ENCODE measurements at regions not wholly inside any gene's neighbourhood (a gene's known extent, or its start where the extent isn't known, plus 50 kb on each side); places are given as distances from the start of the nearest gene placed in this dataset.

DNA sequence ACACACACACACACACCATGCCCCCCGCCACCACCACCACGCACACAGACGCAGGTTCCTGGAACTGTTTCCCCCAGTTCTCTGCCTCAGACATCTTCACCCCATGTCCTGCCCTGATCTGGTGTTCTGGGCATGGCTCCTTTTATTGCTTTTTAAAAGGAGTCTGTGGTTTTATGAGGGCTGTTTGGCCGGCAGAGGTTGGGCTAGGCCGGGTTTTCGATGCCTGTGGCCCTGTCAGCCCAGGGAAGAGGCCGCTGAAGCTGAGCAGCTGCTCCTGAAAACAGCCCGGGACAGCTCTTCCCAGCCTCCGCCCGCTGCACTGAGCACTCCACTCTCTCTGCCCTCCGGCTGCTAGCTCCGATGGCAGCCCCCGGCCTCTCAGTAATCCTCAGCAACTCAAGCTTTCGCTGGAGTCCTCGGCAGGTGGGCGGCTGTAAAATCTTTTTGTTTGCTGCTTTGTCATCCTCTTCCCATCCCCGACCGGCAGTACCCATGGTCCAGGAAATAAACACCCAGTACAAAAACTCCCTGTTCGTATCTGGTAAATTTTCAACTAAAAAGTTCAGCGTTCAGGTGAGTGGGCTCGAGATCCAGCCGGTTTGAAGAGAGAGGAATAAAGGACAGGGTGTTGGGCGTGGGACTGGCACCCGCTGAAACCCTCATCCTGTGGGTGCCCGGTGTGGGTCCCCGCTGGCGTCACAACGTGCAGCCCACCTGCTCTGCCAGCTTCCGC, 103.0 kb upstream of the ERCC6L2 start:
- Histone ChIP-seq H3K4me2 (ENCODE audit: low read length) (no peak overlapping the region), H3K27me3 (ENCODE audit: insufficient read depth, low read length) (no peaks in the 10 kb centered on the region), H3K79me2 (ENCODE audit: insufficient read depth, low read length) (no peaks in the 10 kb centered on the region), H3K27ac (ENCODE audit: low read depth, low read length) (no peak overlapping the region), H2AFZ (ENCODE audit: low read depth, low read length, poor library complexity, severe bottlenecking) (no peak overlapping the region), H3K9me3 (ENCODE audit: control insufficient read depth in 1 of 2, insufficient read depth in 1 of 2, low read depth in 1 of 2, low read length in 2 of 2) (no peaks in the 10 kb centered on the region), H3K36me3 (ENCODE audit: control insufficient read depth in 1 of 2, insufficient read depth in 2 of 2, low read length in 2 of 2) (no peaks in the 10 kb centered on the region), H3K9ac (ENCODE audit: low read length) (no peak overlapping the region), H3K9me2 (ENCODE audit: insufficient read depth) (no peaks in the 10 kb centered on the region), H3K4me1 (ENCODE audit: control insufficient read depth in 1 of 2, insufficient read depth in 2 of 2, low read length in 2 of 2) (no peaks in the 10 kb centered on the region), H3K4me3 (replicated peaks in 1 of 2; ENCODE audit: low read depth in 1 of 2, low read length in 2 of 2) (no peak overlapping the region), H4K20me1 (ENCODE audit: insufficient read depth) (no peaks in the 10 kb centered on the region)
- no TSS peak for BruUV-seq (replicated peaks)
- ChIA-PET CTCF (no interaction called here), POLR2A (no interaction called here), RAD21 (ENCODE audit: low non-redundant PET in 1 of 2, low total read pairs in 2 of 2, uncharacterized antibody in 2 of 2, unreplicated experiment in 2 of 2) (no interaction called here)
- no peak for DNase-seq (ENCODE audit: low read depth, low spot score)
- ATAC-seq: no peak
- no peak for TF ChIP-seq TCF7L2 (IDR thresholded peaks at IDR 0.05; ENCODE audit: borderline replicate concordance, extremely low read depth, insufficient read depth, insufficient read length)
- intact Hi-C loops (cut with micrococcal nuclease): no loop called here

DNA sequence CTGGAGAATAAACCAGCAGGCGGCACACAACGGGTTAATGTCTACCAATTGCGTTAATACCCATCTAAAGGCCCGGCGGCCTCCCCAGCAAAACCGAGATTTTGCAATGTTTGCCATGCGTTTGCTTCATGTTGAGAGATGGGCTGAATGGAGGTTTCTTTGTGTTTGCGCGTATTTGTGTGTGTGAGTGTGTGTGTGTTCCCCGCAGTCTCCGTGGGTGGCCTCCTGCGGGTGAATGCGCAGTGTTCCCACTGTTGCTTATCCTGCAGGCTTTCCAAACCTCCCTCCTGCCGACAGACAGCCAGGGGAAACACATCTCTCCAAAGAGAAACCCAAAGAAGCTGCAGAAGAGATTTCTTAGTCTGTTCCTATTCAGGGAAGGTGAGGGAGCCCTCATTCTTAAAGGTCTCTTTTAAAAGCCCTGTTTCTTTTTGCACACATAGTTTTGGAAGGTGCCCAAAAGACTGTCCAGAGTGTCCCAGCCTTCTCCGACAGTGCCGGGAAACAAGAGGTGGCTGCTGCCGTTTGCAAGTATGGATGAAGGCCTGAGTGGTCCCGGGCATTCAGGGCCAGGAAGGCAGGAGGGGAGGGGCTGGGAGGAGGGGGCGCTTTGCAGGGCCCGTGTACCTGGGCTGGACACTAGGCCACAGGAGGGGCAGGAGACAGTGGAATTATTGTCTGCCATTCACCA, 103.8 kb upstream of the ERCC6L2 start:
- Histone ChIP-seq H3K9me3 (ENCODE audit: control insufficient read depth in 1 of 2, insufficient read depth in 1 of 2, low read depth in 1 of 2, low read length in 2 of 2) (no peaks in the 10 kb centered on the region), H3K4me3 (replicated peaks in 1 of 2; ENCODE audit: low read depth in 1 of 2, low read length in 2 of 2) (no peak overlapping the region), H3K27ac (ENCODE audit: low read depth, low read length) (no peak overlapping the region), H3K79me2 (ENCODE audit: insufficient read depth, low read length) (no peaks in the 10 kb centered on the region), H3K9me2 (ENCODE audit: insufficient read depth) (no peaks in the 10 kb centered on the region), H2AFZ (ENCODE audit: low read depth, low read length, poor library complexity, severe bottlenecking) (no peak overlapping the region), H3K9ac (ENCODE audit: low read length) (no peak overlapping the region), H4K20me1 (ENCODE audit: insufficient read depth) (no peaks in the 10 kb centered on the region), H3K36me3 (ENCODE audit: control insufficient read depth in 1 of 2, insufficient read depth in 2 of 2, low read length in 2 of 2) (no peaks in the 10 kb centered on the region), H3K4me1 (ENCODE audit: control insufficient read depth in 1 of 2, insufficient read depth in 2 of 2, low read length in 2 of 2) (no peaks in the 10 kb centered on the region), H3K27me3 (ENCODE audit: insufficient read depth, low read length) (no peaks in the 10 kb centered on the region), H3K4me2 (ENCODE audit: low read length) (no peak overlapping the region)
- TF ChIP-seq ZFX (IDR thresholded peaks at IDR 0.05) (no peak), POLR2A (IDR thresholded peaks at IDR 0.05; ENCODE audit: borderline replicate concordance, extremely low read depth, insufficient read depth, insufficient read length) (no peak), FOSL1 (IDR thresholded peaks at IDR 0.05; ENCODE audit: low read depth) (no peak), SIN3A (IDR thresholded peaks at IDR 0.05; ENCODE audit: low read depth) (no peak), ELF1 (IDR thresholded peaks at IDR 0.05; ENCODE audit: borderline replicate concordance, low read depth) (no peak), SP1 (IDR thresholded peaks at IDR 0.05; ENCODE audit: low read depth) (no peak), JUND (IDR thresholded peaks at IDR 0.05) (no peak), SRF (IDR thresholded peaks at IDR 0.05; ENCODE audit: low read depth) (no peak), RAD21 (IDR thresholded peaks at IDR 0.05; ENCODE audit: low read depth) (no peak), EGR1 (IDR thresholded peaks at IDR 0.05; ENCODE audit: low read depth) (no peak), CBX3 (IDR thresholded peaks at IDR 0.05; ENCODE audit: low read depth) (no peak), TCF7L2 (IDR thresholded peaks at IDR 0.05; ENCODE audit: borderline replicate concordance, extremely low read depth, insufficient read depth, insufficient read length) (no peak), POLR2AphosphoS5 (IDR thresholded peaks at IDR 0.05; ENCODE audit: low read depth, low read length) (no peak)
- TF ChIP-seq, protein P1, sequence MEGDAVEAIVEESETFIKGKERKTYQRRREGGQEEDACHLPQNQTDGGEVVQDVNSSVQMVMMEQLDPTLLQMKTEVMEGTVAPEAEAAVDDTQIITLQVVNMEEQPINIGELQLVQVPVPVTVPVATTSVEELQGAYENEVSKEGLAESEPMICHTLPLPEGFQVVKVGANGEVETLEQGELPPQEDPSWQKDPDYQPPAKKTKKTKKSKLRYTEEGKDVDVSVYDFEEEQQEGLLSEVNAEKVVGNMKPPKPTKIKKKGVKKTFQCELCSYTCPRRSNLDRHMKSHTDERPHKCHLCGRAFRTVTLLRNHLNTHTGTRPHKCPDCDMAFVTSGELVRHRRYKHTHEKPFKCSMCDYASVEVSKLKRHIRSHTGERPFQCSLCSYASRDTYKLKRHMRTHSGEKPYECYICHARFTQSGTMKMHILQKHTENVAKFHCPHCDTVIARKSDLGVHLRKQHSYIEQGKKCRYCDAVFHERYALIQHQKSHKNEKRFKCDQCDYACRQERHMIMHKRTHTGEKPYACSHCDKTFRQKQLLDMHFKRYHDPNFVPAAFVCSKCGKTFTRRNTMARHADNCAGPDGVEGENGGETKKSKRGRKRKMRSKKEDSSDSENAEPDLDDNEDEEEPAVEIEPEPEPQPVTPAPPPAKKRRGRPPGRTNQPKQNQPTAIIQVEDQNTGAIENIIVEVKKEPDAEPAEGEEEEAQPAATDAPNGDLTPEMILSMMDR (IDR thresholded peaks at IDR 0.05 in 2 of 3, conservative IDR thresholded peaks at IDR 0.05 in 1 of 3; ENCODE audit: borderline replicate concordance in 1 of 3, insufficient read depth in 1 of 3, low read depth in 2 of 3, low read length in 2 of 3): no peak
- TF ChIP-seq, protein P2, sequence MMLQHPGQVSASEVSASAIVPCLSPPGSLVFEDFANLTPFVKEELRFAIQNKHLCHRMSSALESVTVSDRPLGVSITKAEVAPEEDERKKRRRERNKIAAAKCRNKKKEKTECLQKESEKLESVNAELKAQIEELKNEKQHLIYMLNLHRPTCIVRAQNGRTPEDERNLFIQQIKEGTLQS (IDR thresholded peaks at IDR 0.05): no peak
- POLR2A ChIA-PET: no interaction called here
- intact Hi-C loops (cut with micrococcal nuclease): no loop called here
- no peak for DNase-seq (ENCODE audit: low read depth, low spot score)
- ATAC-seq: no peak
- no TSS peak for BruUV-seq (replicated peaks)
- RAD21 ChIA-PET (ENCODE audit: low non-redundant PET in 1 of 2, low total read pairs in 2 of 2, uncharacterized antibody in 2 of 2, unreplicated experiment in 2 of 2): no interaction called here
- CTCF ChIA-PET: no interaction called here
